H1 (cell line): ENCODE measurements at regions not wholly inside any gene's neighbourhood (a gene's known extent, or its start where the extent isn't known, plus 50 kb on each side); places are given as distances from the start of the nearest gene placed in this dataset.

Source experiments
- CTCF ChIA-PET: fragments of 300-600 bp; sonication (Branson Sonifier 250); formaldehyde crosslinking; loops from one replicate; lab custom pipeline; 2021; ENCODE audit not compliant: partially characterized antibody; lab: Charles Lee
- POLR2A ChIA-PET: fragments of 300-600 bp; sonication (Branson Sonifier 250); formaldehyde crosslinking; loops from one replicate; lab custom pipeline; 2021; ENCODE audit warnings: inconsistent platforms; ENCODE audit not compliant: partially characterized antibody; lab: Charles Lee
- DNase-seq, 2 experiments: peaks; one replicate each; pipeline versions ENCODE4 v3.0.0 to v3.0.0-alpha.2; 2010 to 2022; ENCODE audit warnings: low spot score in 2 of 2, low read depth in 1 of 2, mixed read lengths in 1 of 2
- FAIRE-seq: peaks from 2 replicates; lab custom pipeline; 2011; peaks lifted over from hg19 to GRCh38; lab: Jason Lieb, UNC
- H2AFZ ChIP-seq: 2 replicates; pipeline ENCODE4 v1.8.1; 2012; ENCODE audit warnings: low read length, inconsistent platforms
- H2AK5ac ChIP-seq: 2 replicates; pipeline ENCODE4 v1.6.1; 2013; ENCODE audit warnings: low read depth, low read length
- H2BK120ac ChIP-seq: replicated peaks from 2 replicates; pipeline ENCODE3; 2013; ENCODE audit warnings: low read depth, low read length, inconsistent platforms
- H2BK12ac ChIP-seq: 2 replicates; pipeline ENCODE4 v1.6.1; 2013; ENCODE audit warnings: low read depth, low read length
- H2BK15ac ChIP-seq: 2 replicates; pipeline ENCODE4 v1.6.1; 2013; ENCODE audit warnings: low read length
- H2BK20ac ChIP-seq: 2 replicates; pipeline ENCODE4 v1.6.1; 2013; ENCODE audit warnings: low read length
- H2BK5ac ChIP-seq: 2 replicates; pipeline ENCODE4 v1.6.1; 2013; ENCODE audit warnings: low read depth, low read length
- H3K14ac ChIP-seq: 2 replicates; pipeline ENCODE4 v1.6.1; 2013; ENCODE audit warnings: inconsistent platforms; ENCODE audit not compliant: insufficient read length
- H3K18ac ChIP-seq: 2 replicates; pipeline ENCODE4 v1.6.1; 2013; ENCODE audit warnings: low read length; ENCODE audit errors: extremely low read depth
- H3K23ac ChIP-seq: 2 replicates; pipeline ENCODE4 v1.6.1; 2013; ENCODE audit warnings: inconsistent platforms; ENCODE audit not compliant: insufficient read length
- H3K23me2 ChIP-seq: 2 replicates; pipeline ENCODE4 v1.6.1; 2013; ENCODE audit warnings: low read depth, low read length
- H3K27ac ChIP-seq: 2 replicates; pipeline ENCODE4 v1.6.1; 2011; ENCODE audit warnings: low read depth, low read length, inconsistent platforms
- H3K27me3 ChIP-seq, 4 experiments: replicated peaks in 1 of 4; 1 replicate in 1 of 4; 2 replicates in 3 of 4; pipeline versions ENCODE4 v1.6.1 to v1.8.1; 2011 to 2013; ENCODE audit warnings: low read length in 3 of 4, mild to moderate bottlenecking in 3 of 4, inconsistent platforms in 2 of 4, mixed read lengths in 2 of 4, moderate library complexity in 1 of 4; ENCODE audit not compliant: control insufficient read depth in 3 of 4, insufficient read depth in 3 of 4; ENCODE audit errors: extremely low read depth in 1 of 4
- H3K36me3 ChIP-seq, 4 experiments: 2 replicates each; pipeline versions ENCODE4 v1.6.1 to v1.8.1; 2011 to 2013; ENCODE audit warnings: mild to moderate bottlenecking in 4 of 4, low read length in 3 of 4, moderate library complexity in 2 of 4, control low read depth in 1 of 4, inconsistent platforms in 1 of 4; ENCODE audit not compliant: insufficient read depth in 4 of 4, control insufficient read depth in 2 of 4
- H3K4ac ChIP-seq: replicated peaks from 2 replicates; pipeline ENCODE3; 2013; ENCODE audit warnings: low read length, low read depth, mixed read lengths, inconsistent platforms; ENCODE audit not compliant: insufficient read length
- H3K4me1 ChIP-seq, 4 experiments: replicated peaks in 1 of 4; 1 replicate in 1 of 4; 2 replicates in 3 of 4; pipeline versions ENCODE4 v1.6.1 to v1.8.1; 2011 to 2013; ENCODE audit warnings: low read length in 3 of 4, inconsistent platforms in 2 of 4, mixed read lengths in 1 of 4; ENCODE audit not compliant: insufficient read depth in 4 of 4, control insufficient read depth in 3 of 4
- H3K4me2 ChIP-seq, 2 experiments: 2 replicates each; pipeline versions ENCODE4 v1.6.1 to v1.8.1; 2011 to 2013; ENCODE audit warnings: low read depth in 2 of 2, low read length in 2 of 2, control low read depth in 1 of 2, inconsistent platforms in 1 of 2, mild to moderate bottlenecking in 1 of 2; ENCODE audit not compliant: insufficient read depth in 1 of 2
- H3K4me3 ChIP-seq, 4 experiments: fragments of 200-600, 300-600 bp in 1 of 4; sonication (generic), shearing (Covaris generic), sonication (Bioruptor Twin) in 1 of 4; 2 replicates each; pipeline versions ENCODE4 v1.5.1 to v1.8.1; 2011 to 2016; ENCODE audit warnings: low read length in 4 of 4, low read depth in 3 of 4, control low read depth in 2 of 4, inconsistent platforms in 2 of 4, mild to moderate bottlenecking in 2 of 4, mixed read lengths in 1 of 4, moderate library complexity in 1 of 4; ENCODE audit not compliant: insufficient read depth in 2 of 4; ENCODE audit errors: extremely low read depth in 1 of 4
- H3K56ac ChIP-seq: replicated peaks from 2 replicates; pipeline ENCODE3; 2013; ENCODE audit warnings: low read depth, mild to moderate bottlenecking, mixed read lengths, low read length, inconsistent platforms; ENCODE audit not compliant: insufficient read length
- H3K79me1 ChIP-seq: 2 replicates; pipeline ENCODE4 v1.6.1; 2013; ENCODE audit warnings: low read depth, low read length, control low read depth
- H3K79me2 ChIP-seq, 2 experiments: 2 replicates each; pipeline versions ENCODE4 v1.6.1 to v1.8.1; 2012 to 2013; ENCODE audit warnings: low read length in 2 of 2, mild to moderate bottlenecking in 2 of 2, inconsistent platforms in 1 of 2; ENCODE audit not compliant: insufficient read depth in 2 of 2, control insufficient read depth in 1 of 2
- H3K9ac ChIP-seq, 4 experiments: replicated peaks in 1 of 4; 1 replicate in 1 of 4; 2 replicates in 3 of 4; pipeline versions ENCODE4 v1.6.1 to v1.8.1; 2011 to 2013; ENCODE audit warnings: low read depth in 3 of 4, low read length in 3 of 4, control low read depth in 2 of 4, mild to moderate bottlenecking in 2 of 4, moderate library complexity in 2 of 4, inconsistent platforms in 1 of 4; ENCODE audit errors: extremely low read depth in 1 of 4
- H3K9me3 ChIP-seq, 2 experiments: 2 replicates each; pipeline versions ENCODE4 v1.6.1 to v1.8.1; 2012 to 2013; ENCODE audit warnings: mild to moderate bottlenecking in 2 of 2, moderate library complexity in 2 of 2, control low read depth in 1 of 2, inconsistent platforms in 1 of 2, low read depth in 1 of 2, low read length in 1 of 2, mixed read lengths in 1 of 2; ENCODE audit not compliant: insufficient read depth in 2 of 2
- H4K20me1 ChIP-seq, 2 experiments: replicated peaks in 1 of 2; 2 replicates each; pipeline versions ENCODE3 to v1.8.1; 2011 to 2013; ENCODE audit warnings: inconsistent platforms in 2 of 2, low read length in 2 of 2, mild to moderate bottlenecking in 1 of 2; ENCODE audit not compliant: insufficient read depth in 2 of 2, control insufficient read depth in 1 of 2
- H4K5ac ChIP-seq: 2 replicates; pipeline ENCODE4 v1.6.1; 2013; ENCODE audit warnings: low read length, low read depth, mixed read lengths, inconsistent platforms; ENCODE audit not compliant: insufficient read length
- H4K8ac ChIP-seq: 2 replicates; pipeline ENCODE4 v1.8.0; 2013; ENCODE audit warnings: mild to moderate bottlenecking, moderate library complexity, low read length, inconsistent platforms; ENCODE audit not compliant: insufficient read depth; ENCODE audit errors: extremely low read depth
- H4K91ac ChIP-seq: replicated peaks from 2 replicates; pipeline ENCODE3; 2013; ENCODE audit warnings: low read length, mixed read lengths, inconsistent platforms; ENCODE audit not compliant: insufficient read length
- CHD2 ChIP-seq: IDR thresholded peaks from 2 replicates; pipeline ENCODE4 v1.6.1; 2012; ENCODE audit warnings: low read length, improper control_type of control experiment
- GABPA ChIP-seq: IDR thresholded peaks from 2 replicates; pipeline ENCODE4 v1.6.1; 2011; ENCODE audit warnings: mild to moderate bottlenecking, low read length, moderate library complexity, borderline replicate concordance; ENCODE audit not compliant: insufficient read depth
- HDAC2 ChIP-seq, 2 experiments: fragments of 300-600 bp in 1 of 2; sonication (generic) in 1 of 2; IDR thresholded peaks; 2 replicates each; pipeline ENCODE4 v1.6.1; 2011 to 2012; ENCODE audit warnings: low read depth in 2 of 2, low read length in 2 of 2, mild to moderate bottlenecking in 2 of 2, moderate library complexity in 2 of 2, borderline replicate concordance in 1 of 2, inconsistent platforms in 1 of 2
- POLR2A ChIP-seq, 2 experiments: IDR thresholded peaks; 1 replicate in 1 of 2; 2 replicates in 1 of 2; pipeline ENCODE4 v1.6.1; 2011; ENCODE audit warnings: low read depth in 2 of 2, low read length in 2 of 2, mild to moderate bottlenecking in 2 of 2; ENCODE audit errors: control extremely low read depth in 1 of 2
- POU5F1 ChIP-seq: IDR thresholded peaks from 2 replicates; pipeline ENCODE4 v1.6.1; 2011; ENCODE audit warnings: low read depth, mild to moderate bottlenecking, low read length, moderate library complexity
- RAD21 ChIP-seq, 2 experiments: IDR thresholded peaks in 1 of 2; conservative IDR thresholded peaks in 1 of 2; 2 replicates each; pipeline ENCODE4 v1.6.1; 2011; ENCODE audit warnings: low read depth in 2 of 2, low read length in 2 of 2, improper control_type of control experiment in 1 of 2, inconsistent platforms in 1 of 2, mild to moderate bottlenecking in 1 of 2, moderate library complexity in 1 of 2
- RBBP5 ChIP-seq: IDR thresholded peaks from 2 replicates; pipeline ENCODE4 v1.7.1; 2012; ENCODE audit warnings: low read depth, mild to moderate bottlenecking, inconsistent platforms, low read length, moderate library complexity, borderline replicate concordance
- SUZ12 ChIP-seq: fragments of 200-600 bp; sonication (generic); IDR thresholded peaks from 2 replicates; pipeline ENCODE4 v1.6.1; 2012; ENCODE audit warnings: mild to moderate bottlenecking, inconsistent platforms, low read length, moderate library complexity, mixed read lengths
- TAF1 ChIP-seq: IDR thresholded peaks from 2 replicates; pipeline ENCODE4 v1.6.1; 2011; ENCODE audit warnings: mild to moderate bottlenecking, low read depth, low read length
- TAF7 ChIP-seq: optimal IDR thresholded peaks from 2 replicates; pipeline ENCODE3; 2011; ENCODE audit warnings: low read depth, mild to moderate bottlenecking, inconsistent platforms, low read length, moderate library complexity, borderline replicate concordance
- TBP ChIP-seq: IDR thresholded peaks from 2 replicates; pipeline ENCODE4 v1.6.1; 2011; ENCODE audit warnings: low read depth, low read length, improper control_type of control experiment
- WGBS, 2 experiments: shearing (Covaris generic) in 1 of 2; methylation state at CpG; one replicate each; pipeline versions ENCODE4 v1.1.6 to v1.1.7; 2013 to 2015; ENCODE audit warnings: low lambda C conversion rate in 2 of 2, mixed read lengths in 2 of 2, inconsistent platforms in 1 of 2, low coverage in 1 of 2, missing lambda C conversion rate in 1 of 2; ENCODE audit not compliant: insufficient replicate concordance in 2 of 2, insufficient coverage in 1 of 2, insufficient read length in 1 of 2; ENCODE audit errors: extremely low coverage in 1 of 2, missing lambda C conversion rate in 1 of 2; 5-methylcytosine and 5-hydroxymethylcytosine counted together
- TF ChIP-seq, protein P1 (sequence below): IDR thresholded peaks from 2 replicates; pipeline ENCODE4 v1.6.1; 2012; ENCODE audit warnings: inconsistent platforms

DNA sequence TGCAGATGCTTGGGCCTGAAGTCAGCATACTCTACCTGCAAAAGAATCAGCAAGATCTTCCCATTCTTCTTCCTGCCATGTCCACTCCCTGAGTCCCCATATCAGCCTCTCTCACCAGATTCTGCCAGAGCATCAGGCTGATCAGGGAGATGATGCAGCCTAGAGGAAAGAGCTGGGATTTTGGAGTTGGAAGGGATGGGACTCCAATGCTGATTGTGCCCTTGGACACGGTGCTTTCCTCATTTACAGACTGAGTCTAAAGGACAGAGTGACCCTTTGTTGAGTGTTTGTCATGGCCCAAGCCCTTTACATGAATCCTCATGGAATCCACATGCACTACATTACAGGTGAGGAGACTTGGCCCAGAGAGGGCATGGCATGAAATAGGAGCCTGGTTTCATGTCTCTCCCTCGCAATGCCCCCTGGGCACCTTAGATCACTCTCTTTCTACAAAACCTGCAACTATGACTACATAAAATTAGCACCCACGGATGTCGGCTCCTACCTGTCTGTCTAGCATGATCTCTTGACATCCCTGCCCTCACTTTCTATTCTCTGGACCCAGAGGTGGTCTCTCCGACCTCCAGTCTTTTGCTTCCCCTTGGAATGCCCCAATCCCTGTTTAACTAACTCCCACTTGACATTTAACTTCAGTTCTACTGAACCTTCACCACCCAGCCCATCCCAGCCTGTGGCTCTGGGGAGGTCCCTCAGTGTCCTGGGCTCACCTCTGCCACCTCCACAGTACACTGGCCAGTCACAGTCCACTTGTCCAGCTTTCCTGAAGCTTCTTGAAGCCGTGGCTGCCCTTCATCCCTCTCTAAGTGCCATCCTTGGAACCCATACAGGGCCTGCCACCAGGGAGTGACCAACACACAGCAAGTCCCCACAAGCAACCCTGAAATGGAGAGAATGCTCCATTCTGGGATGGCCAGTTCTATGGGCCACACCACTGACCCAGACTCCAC is 173.5 kb downstream of the ABHD5 start:
- FAIRE-seq = no peak
- Histone ChIP-seq H3K4me3 (no peak overlapping the region), H2BK5ac (no peak overlapping the region), H2BK15ac (0 out of 2 replicates have a peak overlapping the region, but pooled peaks have one; percentile 40), H2BK20ac (no peak overlapping the region), H3K9me3 (no peaks in the 10 kb centered on the region), H3K14ac (no peak overlapping the region), H3K36me3 (no peaks in the 10 kb centered on the region), H4K20me1 (no peaks in the 10 kb centered on the region), H3K9ac (no peak overlapping the region), H3K4ac (no peak overlapping the region), H3K27ac (no peak overlapping the region), H2AFZ (no peak overlapping the region), H4K91ac (no peak overlapping the region), H3K23me2 (no peaks in the 10 kb centered on the region), H3K27me3 (peaks cover 0 to 3% (median 0%) of the 10 kb centered on the region in 4 experiments; a peak in 1 of 7 replicates), H4K8ac (no peak overlapping the region), H3K23ac (no peak overlapping the region), H3K79me2 (no peaks in the 10 kb centered on the region), H3K79me1 (no peaks in the 10 kb centered on the region), H2BK120ac (no peak overlapping the region), H3K4me2 (no peak overlapping the region), H3K56ac (no peak overlapping the region), H2AK5ac (no peak overlapping the region), H3K18ac (no peak overlapping the region), H3K4me1 (no peaks in the 10 kb centered on the region; a peak in 1 of 7 replicates), H4K5ac (no peak overlapping the region), H2BK12ac (no peak overlapping the region)
- CTCF ChIA-PET = interaction anchor here (0.9 to 8.7 kb wide), 5 partner anchors 8 to 14 kb away, joined by 3 to 88 read pairs (median 5); no protein-coding TSS in a partner anchor
- POLR2A ChIA-PET = no interaction called here
- no peak for DNase-seq
- WGBS, 2 experiments = 76% methylated on average over 6 of the region's 6 CpGs; no CpG with 5 or more reads in 1 of the 2 experiments
- no peak for TF ChIP-seq GABPA
- no peak for TF ChIP-seq TAF1
- TF ChIP-seq HDAC2 (IDR thresholded peaks at IDR 0.05; ENCODE audit: borderline replicate concordance in 1 of 2, low read depth in 2 of 2, low read length in 2 of 2) = no peak
- no peak for TF ChIP-seq RAD21 (IDR thresholded peaks at IDR 0.05 in 1 of 2, conservative IDR thresholded peaks at IDR 0.05 in 1 of 2; ENCODE audit: low read depth in 2 of 2, low read length in 2 of 2)
- TF ChIP-seq SUZ12 = no peak
- TF ChIP-seq POLR2A (IDR thresholded peaks at IDR 0.05; ENCODE audit: control extremely low read depth in 1 of 2, low read depth in 2 of 2, low read length in 2 of 2) = no peak
- TF ChIP-seq RBBP5 = no peak
- no peak for TF ChIP-seq CHD2
- TF ChIP-seq, protein P1, sequence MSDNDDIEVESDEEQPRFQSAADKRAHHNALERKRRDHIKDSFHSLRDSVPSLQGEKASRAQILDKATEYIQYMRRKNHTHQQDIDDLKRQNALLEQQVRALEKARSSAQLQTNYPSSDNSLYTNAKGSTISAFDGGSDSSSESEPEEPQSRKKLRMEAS = no peak
- no peak for TF ChIP-seq TBP
- TF ChIP-seq POU5F1 = no peak
- TF ChIP-seq TAF7 = no peak
